SJCRH30 (cell line): ENCODE measurements at regions not wholly inside any gene's neighbourhood (a gene's known extent, or its start where the extent isn't known, plus 50 kb on each side); places are given as distances from the start of the nearest gene placed in this dataset.

ENCODE experiments used
- DNase-seq, 2 experiments: peaks; one replicate each; pipeline ENCODE4 v3.0.0-alpha.2; 2015 to 2020
- H3K27ac ChIP-seq: fragments of 250-450 bp; sonication (Bioruptor Pico); 2 replicates; pipeline ENCODE4 v1.5.1; 2020; ENCODE audit warnings: mild to moderate bottlenecking, moderate library complexity
- H3K27me3 ChIP-seq: fragments of 250-450 bp; sonication (Bioruptor Pico); 2 replicates; pipeline ENCODE4 v1.5.1; 2020; ENCODE audit warnings: mild to moderate bottlenecking, moderate library complexity
- H3K36me3 ChIP-seq: fragments of 250-450 bp; sonication (Bioruptor Pico); 2 replicates; pipeline ENCODE4 v1.5.1; 2020; ENCODE audit warnings: mild to moderate bottlenecking, moderate library complexity
- H3K4me1 ChIP-seq: fragments of 250-450 bp; sonication (Bioruptor Pico); 2 replicates; pipeline ENCODE4 v1.5.1; 2020; ENCODE audit warnings: mild to moderate bottlenecking, moderate library complexity
- H3K4me3 ChIP-seq: fragments of 250-450 bp; sonication (Bioruptor Pico); 2 replicates; pipeline ENCODE4 v1.5.1; 2020; ENCODE audit warnings: mild to moderate bottlenecking, moderate library complexity
- H3K9me3 ChIP-seq: fragments of 250-450 bp; sonication (Bioruptor Pico); replicated peaks from 2 replicates; pipeline ENCODE4 v1.5.1; 2020; ENCODE audit warnings: mild to moderate bottlenecking, moderate library complexity

- H3K36me3 ChIP-seq = no peaks in the 10 kb centered on the region
- peak; percentile 64 to 86 for DNase-seq
- H3K4me3 ChIP-seq = no peak overlapping the region
- no peaks in the 10 kb centered on the region for H3K27me3 ChIP-seq
- no peaks in the 10 kb centered on the region for H3K9me3 ChIP-seq
- peaks cover 4% of the 10 kb centered on the region; the same call in 1 of the 2 replicates for H3K4me1 ChIP-seq
- H3K27ac ChIP-seq = no peak overlapping the region
These were observed 150.1 kb upstream of the UBASH3B start for GRCh38 chr11:122505304-122506006.

DNA sequence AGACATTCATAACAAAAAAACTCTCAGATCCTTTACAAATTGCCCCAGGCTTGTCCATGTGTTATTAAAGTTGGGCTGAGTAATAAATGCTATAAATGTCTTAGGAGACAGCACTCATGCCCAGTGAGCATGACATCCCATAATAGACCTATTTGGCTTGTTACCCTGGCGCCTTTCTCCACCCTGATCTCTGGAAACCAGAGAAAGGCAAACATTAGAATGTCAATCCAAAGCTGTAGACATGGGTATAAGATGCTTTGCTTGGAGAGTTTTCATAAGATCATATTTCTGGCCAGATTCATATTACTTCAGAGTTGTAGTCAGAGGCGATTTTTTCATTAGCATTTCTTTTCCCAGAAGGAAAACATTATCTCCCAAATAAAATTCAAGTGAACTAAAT, 161.3 kb upstream of the UBASH3B start:
- no peak overlapping the region for H3K27ac ChIP-seq
- H3K4me1 ChIP-seq = 0 out of 2 replicates have a peak, but pooled peaks cover 3% of the 10 kb centered on the region
- no peak for DNase-seq
- no peaks in the 10 kb centered on the region for H3K27me3 ChIP-seq
- H3K4me3 ChIP-seq = no peak overlapping the region
- H3K36me3 ChIP-seq = no peaks in the 10 kb centered on the region
- no peaks in the 10 kb centered on the region for H3K9me3 ChIP-seq

GRCh38 chr11:122491509-122491908, 164.0 kb upstream of the UBASH3B start:
- no peak overlapping the region for H3K27ac ChIP-seq
- no peak overlapping the region for H3K4me3 ChIP-seq
- peak; percentile 23 to 47 for DNase-seq
- no peaks in the 10 kb centered on the region for H3K36me3 ChIP-seq
- H3K27me3 ChIP-seq = no peaks in the 10 kb centered on the region
- H3K9me3 ChIP-seq = no peaks in the 10 kb centered on the region
- H3K4me1 ChIP-seq = 0 out of 2 replicates have a peak, but pooled peaks cover 3% of the 10 kb centered on the region

- H3K27ac ChIP-seq = no peak overlapping the region
- no peak for DNase-seq
These were observed 166.4 kb upstream of the UBASH3B start for GRCh38 chr11:122488892-122489706.

DNA sequence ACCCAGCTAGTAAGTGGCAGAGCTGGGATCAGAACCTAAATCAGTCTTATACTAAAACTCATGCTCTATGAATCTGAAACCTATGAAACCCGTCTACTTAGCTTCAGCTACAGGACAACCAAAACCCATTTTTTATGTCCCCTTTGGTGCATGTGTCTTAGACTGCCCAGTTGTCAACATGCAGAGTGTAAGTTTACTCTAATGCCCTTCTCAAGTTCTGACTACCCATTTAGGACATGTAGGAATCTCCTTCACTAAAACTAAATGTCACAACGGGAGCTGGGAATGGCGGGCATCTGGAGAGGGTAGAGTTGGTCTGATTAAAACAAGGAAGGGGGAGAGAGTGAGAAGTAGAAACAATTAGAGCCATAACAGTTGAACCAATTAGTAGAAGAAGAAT, 167.9 kb upstream of the UBASH3B start:
- Histone ChIP-seq H3K4me3 (no peak overlapping the region), H3K27ac (no peak overlapping the region), H3K36me3 (no peaks in the 10 kb centered on the region), H3K4me1 (0 out of 2 replicates have a peak, but pooled peaks cover 3% of the 10 kb centered on the region), H3K27me3 (no peaks in the 10 kb centered on the region), H3K9me3 (peaks cover 6% of the 10 kb centered on the region; the same call in 1 of the 2 replicates)
- DNase-seq = no peak

More at GRCh38 chr11:122488892-122489706, 166.4 kb upstream of the UBASH3B start:
- H3K27me3 ChIP-seq = no peaks in the 10 kb centered on the region
- no peaks in the 10 kb centered on the region for H3K36me3 ChIP-seq
- no peaks in the 10 kb centered on the region for H3K9me3 ChIP-seq
- H3K4me1 ChIP-seq = 0 out of 2 replicates have a peak, but pooled peaks cover 3% of the 10 kb centered on the region
- H3K4me3 ChIP-seq = no peak overlapping the region

DNA sequence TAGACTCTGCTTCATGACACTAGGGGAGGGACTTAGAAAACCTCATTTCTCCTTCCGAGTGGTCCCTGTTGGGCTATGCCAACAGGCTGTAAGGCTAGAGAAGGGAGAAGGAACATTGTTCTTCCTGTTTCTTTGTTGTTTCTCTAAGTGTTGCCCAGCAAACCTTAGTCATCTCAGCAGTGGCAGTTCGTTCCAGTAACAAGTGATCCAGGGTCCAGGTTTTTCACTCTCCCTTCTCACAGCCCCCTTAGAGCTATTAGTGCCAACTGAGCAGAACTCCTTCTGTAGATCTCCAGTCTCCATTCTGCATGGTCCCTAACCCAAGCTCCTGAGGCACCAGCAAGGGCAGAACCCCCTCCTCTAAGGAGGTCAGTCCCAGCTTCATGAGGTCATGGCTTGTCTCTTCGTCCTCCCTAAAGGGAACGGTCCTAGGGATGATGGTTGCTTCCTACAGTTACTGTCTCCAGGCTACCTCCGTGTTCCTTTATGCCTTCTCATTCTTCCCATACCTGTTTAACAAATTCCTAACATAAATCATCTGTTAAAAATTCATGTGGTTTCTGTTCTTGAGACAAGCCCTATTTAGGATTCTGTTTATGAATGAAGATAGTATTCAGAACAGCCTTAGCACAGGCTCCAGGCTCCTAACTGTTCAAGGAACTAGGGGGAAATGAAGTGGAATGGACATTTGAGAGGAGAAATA, 168.6 kb upstream of the UBASH3B start:
- peaks cover 6% of the 10 kb centered on the region; the same call in 1 of the 2 replicates for H3K9me3 ChIP-seq
- no peak overlapping the region for H3K27ac ChIP-seq

GRCh38 chr11:122478986-122479385, 176.5 kb upstream of the UBASH3B start:
- DNase-seq = no peak
- H3K4me3 ChIP-seq = no peak overlapping the region
- no peaks in the 10 kb centered on the region for H3K4me1 ChIP-seq
- no peaks in the 10 kb centered on the region for H3K36me3 ChIP-seq
- H3K27me3 ChIP-seq = no peaks in the 10 kb centered on the region
- H3K9me3 ChIP-seq = peaks cover 6% of the 10 kb centered on the region; the same call in 1 of the 2 replicates
- no peak overlapping the region for H3K27ac ChIP-seq

More for the DNA sequence above, 168.6 kb upstream of the UBASH3B start:
- 0 out of 2 replicates have a peak, but pooled peaks cover 3% of the 10 kb centered on the region for H3K4me1 ChIP-seq
- H3K4me3 ChIP-seq = no peak overlapping the region
- H3K36me3 ChIP-seq = no peaks in the 10 kb centered on the region
- DNase-seq = peak; percentile 6 to 44
- H3K27me3 ChIP-seq = no peaks in the 10 kb centered on the region

DNA sequence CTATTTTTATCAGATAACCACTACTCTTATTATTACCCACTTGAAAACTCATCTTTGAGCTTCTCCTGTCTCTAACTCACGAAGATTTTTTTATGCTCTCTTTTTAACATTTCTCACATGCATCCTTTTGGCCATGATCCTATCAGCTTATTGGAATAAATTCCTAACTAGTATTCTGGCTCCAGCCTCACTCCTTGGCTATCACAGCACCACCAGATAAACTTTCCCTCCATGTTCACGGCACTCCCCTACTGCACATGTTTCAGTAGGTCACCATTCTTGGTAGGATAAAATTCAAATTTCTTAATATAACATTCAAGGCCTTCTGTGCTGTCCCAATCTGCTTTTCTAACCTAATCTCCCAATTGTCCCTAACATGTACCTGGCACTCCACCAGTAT, 186.6 kb upstream of the UBASH3B start:
- Histone ChIP-seq H3K27ac (no peak overlapping the region), H3K36me3 (no peaks in the 10 kb centered on the region), H3K9me3 (no peaks in the 10 kb centered on the region; the same call in 1 of the 2 replicates), H3K4me1 (no peaks in the 10 kb centered on the region), H3K27me3 (no peaks in the 10 kb centered on the region), H3K4me3 (no peak overlapping the region)
- no peak for DNase-seq

- Histone ChIP-seq H3K4me1 (no peaks in the 10 kb centered on the region), H3K36me3 (no peaks in the 10 kb centered on the region), H3K4me3 (no peak overlapping the region), H3K9me3 (no peaks in the 10 kb centered on the region; the same call in 1 of the 2 replicates), H3K27me3 (no peaks in the 10 kb centered on the region), H3K27ac (no peak overlapping the region)
- no peak for DNase-seq
These were observed 192.0 kb upstream of the UBASH3B start for GRCh38 chr11:122463530-122463929.

- H3K27ac ChIP-seq = no peak overlapping the region
- no peaks in the 10 kb centered on the region for H3K4me1 ChIP-seq
- H3K36me3 ChIP-seq = no peaks in the 10 kb centered on the region
- H3K9me3 ChIP-seq = no peaks in the 10 kb centered on the region; the same call in 1 of the 2 replicates
- H3K27me3 ChIP-seq = no peaks in the 10 kb centered on the region
- no peak for DNase-seq
- no peak overlapping the region for H3K4me3 ChIP-seq
These were observed 196.5 kb upstream of the UBASH3B start for GRCh38 chr11:122459064-122459463.

GRCh38 chr11:122453586-122453985, 201.9 kb upstream of the UBASH3B start:
- Histone ChIP-seq H3K36me3 (no peaks in the 10 kb centered on the region), H3K4me3 (no peak overlapping the region), H3K4me1 (no peaks in the 10 kb centered on the region), H3K27ac (no peak overlapping the region), H3K9me3 (no peaks in the 10 kb centered on the region; the same call in 1 of the 2 replicates), H3K27me3 (no peaks in the 10 kb centered on the region)
- DNase-seq = no peak

- no peaks in the 10 kb centered on the region for H3K27me3 ChIP-seq
- no peak for DNase-seq
- H3K27ac ChIP-seq = no peak overlapping the region
- no peaks in the 10 kb centered on the region for H3K4me1 ChIP-seq
- H3K36me3 ChIP-seq = no peaks in the 10 kb centered on the region
- no peaks in the 10 kb centered on the region for H3K9me3 ChIP-seq
- no peak overlapping the region for H3K4me3 ChIP-seq
These were observed 203.6 kb upstream of the UBASH3B start for GRCh38 chr11:122451911-122452310.

GRCh38 chr11:122441666-122442035, 213.9 kb upstream of the UBASH3B start:
- H3K27me3 ChIP-seq = no peaks in the 10 kb centered on the region
- no peaks in the 10 kb centered on the region for H3K4me1 ChIP-seq
- no peaks in the 10 kb centered on the region for H3K36me3 ChIP-seq
- H3K9me3 ChIP-seq = no peaks in the 10 kb centered on the region
- no peak overlapping the region for H3K4me3 ChIP-seq
- DNase-seq = no peak
- H3K27ac ChIP-seq = no peak overlapping the region

DNA sequence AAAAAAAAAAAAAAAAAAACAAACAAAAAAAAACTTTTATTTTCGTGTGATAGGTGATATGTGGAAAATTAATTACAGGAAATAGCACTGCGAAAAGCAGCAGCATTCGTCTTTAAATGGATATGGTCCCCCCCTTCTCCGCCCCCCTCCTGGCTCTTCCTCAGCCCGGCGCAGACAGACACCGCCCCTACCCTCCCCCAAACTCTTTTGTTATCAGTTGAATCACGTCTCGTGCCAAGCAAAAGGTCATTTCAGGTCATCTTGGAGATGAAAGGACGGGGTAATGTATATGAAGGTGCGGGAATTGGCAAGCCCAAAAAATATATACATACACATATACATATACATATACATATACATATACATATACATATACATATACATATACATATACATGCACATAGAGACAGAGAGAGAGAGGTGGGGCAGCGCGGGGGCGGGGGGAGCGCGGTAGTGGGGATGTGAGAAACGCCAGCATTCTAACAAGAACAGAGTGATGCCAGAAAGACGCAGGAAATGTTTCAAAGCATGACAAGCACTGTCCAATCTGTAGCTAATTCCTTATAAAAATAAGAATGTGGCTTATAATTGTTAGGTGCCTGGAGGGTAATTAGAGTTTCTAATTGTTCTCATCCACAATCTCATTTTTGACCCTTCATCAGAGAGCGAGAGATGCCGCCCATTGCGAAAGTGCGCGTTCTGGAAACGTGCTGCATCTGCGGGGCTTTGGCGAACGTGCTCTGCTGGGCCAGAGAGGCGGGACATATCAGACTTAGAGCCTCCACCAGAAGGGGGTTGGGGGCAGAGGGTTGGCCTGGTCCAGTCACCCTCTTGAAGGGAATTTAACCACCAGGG, 214.5 kb upstream of the UBASH3B start:
- Histone ChIP-seq H3K4me1 (no peaks in the 10 kb centered on the region), H3K4me3 (peak overlapping the region; percentile 59), H3K27me3 (no peaks in the 10 kb centered on the region), H3K27ac (no peak overlapping the region), H3K36me3 (no peaks in the 10 kb centered on the region), H3K9me3 (no peaks in the 10 kb centered on the region)
- DNase-seq = peak; percentile 17 to 34
